Coronary artery (tissue), 2 donors: ENCODE measurements at regions not wholly inside any gene's neighbourhood (a gene's known extent, or its start where the extent isn't known, plus 50 kb on each side); places are given as distances from the start of the nearest gene placed in this dataset.

Experiments used
- DNase-seq: peaks from one replicate; pipeline ENCODE4 v3.0.0-alpha.2; 2017; ENCODE audit warnings: low spot score
- H3K27ac ChIP-seq, 2 donors: fragments of 200-600 bp; sonication (generic); one replicate each; pipeline ENCODE4 v1.5.1; 2016 to 2019
- H3K4me3 ChIP-seq: fragments of 200-600 bp; sonication (generic); 2 replicates; pipeline ENCODE4 v1.5.1; 2016; ENCODE audit warnings: mild to moderate bottlenecking, moderate library complexity
- CTCF ChIP-seq: fragments of 200-600 bp; sonication (generic); IDR thresholded peaks from one replicate; pipeline ENCODE4 v1.5.1; 2019; ENCODE audit warnings: antibody characterized with exemption

GRCh38 chr2:60064687-60065389 is 488.6 kb downstream of the BCL11A start:
- Histone ChIP-seq H3K4me3 (no peak overlapping the region), H3K27ac (no peak overlapping the region)
- TF ChIP-seq CTCF: no peak
- no peak for DNase-seq

GRCh38 chr2:60058781-60059180 is 494.7 kb downstream of the BCL11A start:
- Histone ChIP-seq H3K4me3 (no peak overlapping the region), H3K27ac (no peak overlapping the region)
- no peak for TF ChIP-seq CTCF
- DNase-seq: no peak

- Histone ChIP-seq H3K27ac (no peak overlapping the region), H3K4me3 (no peak overlapping the region)
- no peak for DNase-seq
- no peak for TF ChIP-seq CTCF
Observed at GRCh38 chr2:60054571-60055340, 498.7 kb downstream of the BCL11A start.

GRCh38 chr2:60053791-60054190 is 499.7 kb downstream of the BCL11A start:
- no peak for TF ChIP-seq CTCF
- Histone ChIP-seq H3K27ac (no peak overlapping the region), H3K4me3 (no peak overlapping the region)
- DNase-seq: no peak

GRCh38 chr2:60052601-60053000 is 500.9 kb downstream of the BCL11A start:
- Histone ChIP-seq H3K4me3 (no peak overlapping the region), H3K27ac (no peak overlapping the region)
- TF ChIP-seq CTCF: no peak
- no peak for DNase-seq

GRCh38 chr2:60051991-60052390 is 501.5 kb downstream of the BCL11A start:
- no peak for DNase-seq
- Histone ChIP-seq H3K4me3 (no peak overlapping the region), H3K27ac (no peak overlapping the region)
- no peak for TF ChIP-seq CTCF
